ENCODE measurements at regions not wholly inside any gene's neighbourhood (a gene's known extent, or its start where the extent isn't known, plus 50 kb on each side); places are given as distances from the start of the nearest gene placed in this dataset.
"Not testable (repeated sequence)": the region's sequence is repeated elsewhere in the genome, so short reads cannot be mapped to it uniquely, and the experiment has no call there.

DNA sequence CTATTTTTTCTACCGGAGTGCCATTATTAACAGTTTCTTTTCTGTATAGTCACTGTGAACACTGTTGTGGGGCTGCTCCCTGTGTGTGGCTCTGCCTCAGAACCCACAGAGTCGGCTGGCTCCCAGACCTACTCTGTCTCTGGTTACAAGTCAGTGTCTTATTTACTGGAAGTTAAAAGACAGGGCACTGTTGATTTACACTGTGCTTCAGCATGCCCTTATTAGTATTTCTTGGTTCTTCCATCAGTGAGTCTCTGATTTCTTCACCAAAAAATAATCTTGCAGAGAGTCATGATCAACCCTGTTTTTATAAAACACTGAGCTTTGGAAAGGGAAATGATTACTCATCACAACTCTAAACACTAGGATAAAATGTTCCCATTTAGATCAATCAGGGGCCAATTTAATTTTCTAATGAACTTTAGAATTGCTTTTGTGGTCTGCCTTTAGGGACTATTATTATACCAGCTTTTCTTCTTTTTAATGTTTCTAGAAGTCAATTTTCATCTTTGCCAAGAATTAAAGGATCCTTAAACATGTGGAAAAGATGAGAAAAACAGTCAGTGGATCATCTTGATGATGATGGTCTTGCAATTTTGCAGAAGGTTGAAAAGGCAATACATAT lies 92.6 kb downstream of the UTRN start:
- no peaks in the 10 kb centered on the region for H3K79me2 ChIP-seq (ENCODE audit: low read length)

DNA sequence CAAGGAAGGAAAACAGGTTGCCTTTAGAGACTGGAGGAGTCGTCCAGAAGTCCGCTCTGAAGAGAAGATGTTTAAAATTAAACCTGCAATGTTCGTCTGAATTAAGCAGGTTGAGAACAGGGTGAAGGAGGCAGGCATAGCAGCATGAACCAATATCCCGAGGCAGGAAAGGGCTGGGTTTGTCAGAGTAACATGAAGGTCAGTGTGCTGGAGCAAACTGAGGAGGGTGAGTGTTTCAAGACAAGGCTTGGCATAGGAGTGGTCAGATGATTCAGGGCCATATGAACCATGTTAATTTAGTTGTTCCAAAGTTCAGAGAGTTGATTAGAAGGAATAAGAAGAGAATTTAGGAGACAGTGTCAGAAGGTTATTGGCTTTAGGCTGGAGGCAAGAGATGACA lies 93.3 kb downstream of the UTRN start:
- no peak for DNase-seq
- Histone ChIP-seq H3K4me3 (ENCODE audit: low read length) (no peak overlapping the region), H3K9me2 (replicated peaks; ENCODE audit: insufficient read depth, low read length) (no peaks in the 10 kb centered on the region), H3K27ac (ENCODE audit: low read length) (no peak overlapping the region), H4K20me1 (ENCODE audit: insufficient read depth, low read length) (no peaks in the 10 kb centered on the region), H3F3A (ENCODE audit: insufficient read depth, low read length) (no peaks in the 10 kb centered on the region), H3K9ac (ENCODE audit: low read length) (no peak overlapping the region), H3K79me2 (ENCODE audit: low read length) (no peaks in the 10 kb centered on the region), H3K9me3 (replicated peaks; ENCODE audit: insufficient read depth, low read length) (no peaks in the 10 kb centered on the region), H3K4me2 (ENCODE audit: low read depth, low read length) (no peak overlapping the region), H3K4me1 (ENCODE audit: low read length) (no peaks in the 10 kb centered on the region), H2AFZ (ENCODE audit: low read length) (no peak overlapping the region), H3K36me3 (replicated peaks; ENCODE audit: insufficient read depth, low read length) (no peaks in the 10 kb centered on the region), H3K27me3 (replicated peaks; ENCODE audit: insufficient read depth, low read length) (no peaks in the 10 kb centered on the region)
- TF ChIP-seq CTCF (IDR thresholded peaks at IDR 0.05; ENCODE audit: low read length), result no peak
- no peak for TF ChIP-seq EZH2 (optimal IDR thresholded peaks at IDR 0.05; ENCODE audit: low read depth, low read length)
- TF ChIP-seq EZH2phosphoT487 (IDR thresholded peaks at IDR 0.05; ENCODE audit: low read length), result no peak

More for the DNA sequence above, 92.6 kb downstream of the UTRN start:
- TF ChIP-seq EZH2phosphoT487 (IDR thresholded peaks at IDR 0.05; ENCODE audit: low read length) (no peak), EZH2 (optimal IDR thresholded peaks at IDR 0.05; ENCODE audit: low read depth, low read length) (no peak), CTCF (IDR thresholded peaks at IDR 0.05; ENCODE audit: low read length) (no peak)
- H3F3A ChIP-seq (ENCODE audit: insufficient read depth, low read length), result no peaks in the 10 kb centered on the region
- no peak overlapping the region for H3K27ac ChIP-seq (ENCODE audit: low read length)
- H3K4me3 ChIP-seq (ENCODE audit: low read length), result no peak overlapping the region
- no peaks in the 10 kb centered on the region for H3K9me3 ChIP-seq (replicated peaks; ENCODE audit: insufficient read depth, low read length)
- H2AFZ ChIP-seq (ENCODE audit: low read length), result no peak overlapping the region
- no peaks in the 10 kb centered on the region for H4K20me1 ChIP-seq (ENCODE audit: insufficient read depth, low read length)
- no peaks in the 10 kb centered on the region for H3K4me1 ChIP-seq (ENCODE audit: low read length)
- H3K36me3 ChIP-seq (replicated peaks; ENCODE audit: insufficient read depth, low read length), result no peaks in the 10 kb centered on the region
- H3K27me3 ChIP-seq (replicated peaks; ENCODE audit: insufficient read depth, low read length), result no peaks in the 10 kb centered on the region
- H3K9me2 ChIP-seq (replicated peaks; ENCODE audit: insufficient read depth, low read length), result no peaks in the 10 kb centered on the region
- no peak overlapping the region for H3K9ac ChIP-seq (ENCODE audit: low read length)
- H3K4me2 ChIP-seq (ENCODE audit: low read depth, low read length), result no peak overlapping the region
- DNase-seq, result no peak

DNA sequence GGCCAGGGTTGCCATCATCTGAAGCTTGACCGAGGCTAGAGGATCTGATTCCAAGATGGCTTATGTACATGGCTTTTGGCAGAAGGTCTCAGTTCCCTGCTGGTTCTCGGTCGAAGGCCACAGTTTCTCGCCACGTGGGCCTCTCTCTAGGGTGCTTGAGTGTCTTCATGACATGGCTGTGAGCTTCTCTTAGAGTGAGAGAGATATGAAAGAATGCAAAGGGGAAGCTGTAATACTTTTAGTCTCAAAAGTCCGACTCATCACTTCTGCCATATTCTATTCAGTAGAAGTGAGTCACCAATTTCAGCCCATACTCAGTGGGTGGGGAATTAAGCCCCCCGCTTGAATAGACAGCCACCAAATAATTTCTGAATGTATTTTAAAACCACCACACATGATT lies 94.2 kb downstream of the UTRN start:
- Histone ChIP-seq H3K27me3 (replicated peaks; ENCODE audit: insufficient read depth, low read length) (no peaks in the 10 kb centered on the region), H3K4me2 (ENCODE audit: low read depth, low read length) (no peak overlapping the region), H3K36me3 (replicated peaks; ENCODE audit: insufficient read depth, low read length) (no peaks in the 10 kb centered on the region), H3K27ac (ENCODE audit: low read length) (no peak overlapping the region), H3F3A (ENCODE audit: insufficient read depth, low read length) (no peaks in the 10 kb centered on the region), H3K9me3 (replicated peaks; ENCODE audit: insufficient read depth, low read length) (no peaks in the 10 kb centered on the region), H3K9ac (ENCODE audit: low read length) (no peak overlapping the region), H3K4me3 (ENCODE audit: low read length) (no peak overlapping the region), H3K4me1 (ENCODE audit: low read length) (no peaks in the 10 kb centered on the region), H4K20me1 (ENCODE audit: insufficient read depth, low read length) (no peaks in the 10 kb centered on the region), H2AFZ (ENCODE audit: low read length) (no peak overlapping the region), H3K9me2 (replicated peaks; ENCODE audit: insufficient read depth, low read length) (no peaks in the 10 kb centered on the region), H3K79me2 (ENCODE audit: low read length) (no peaks in the 10 kb centered on the region)
- no peak for DNase-seq
- TF ChIP-seq EZH2 (optimal IDR thresholded peaks at IDR 0.05; ENCODE audit: low read depth, low read length), result no peak
- TF ChIP-seq EZH2phosphoT487 (IDR thresholded peaks at IDR 0.05; ENCODE audit: low read length), result no peak
- TF ChIP-seq CTCF (IDR thresholded peaks at IDR 0.05; ENCODE audit: low read length), result no peak

GRCh38 chr6:144381499-144381898 lies 96.4 kb downstream of the UTRN start:
- not testable (repeated sequence) for DNase-seq; H3K4me3 ChIP-seq (ENCODE audit: low read length); H3K9me3 ChIP-seq (replicated peaks; ENCODE audit: insufficient read depth, low read length); H2AFZ ChIP-seq (ENCODE audit: low read length); H3K79me2 ChIP-seq (ENCODE audit: low read length); H3K9me2 ChIP-seq (replicated peaks; ENCODE audit: insufficient read depth, low read length); H3F3A ChIP-seq (ENCODE audit: insufficient read depth, low read length); H3K36me3 ChIP-seq (replicated peaks; ENCODE audit: insufficient read depth, low read length); H3K4me2 ChIP-seq (ENCODE audit: low read depth, low read length); H3K9ac ChIP-seq (ENCODE audit: low read length); H3K4me1 ChIP-seq (ENCODE audit: low read length); H4K20me1 ChIP-seq (ENCODE audit: insufficient read depth, low read length); H3K27ac ChIP-seq (ENCODE audit: low read length); H3K27me3 ChIP-seq (replicated peaks; ENCODE audit: insufficient read depth, low read length)
